Upper lobe of left lung (tissue), 6 donors: ENCODE measurements at regions not wholly inside any gene's neighbourhood (a gene's known extent, or its start where the extent isn't known, plus 50 kb on each side); places are given as distances from the start of the nearest gene placed in this dataset.

Source experiments
- ATAC-seq, 2 donors: fragments of 200-7000 bp; cut with Tn5 transposase; one replicate each; pipeline ENCODE4 v1.9.1; 2022; ENCODE audit warnings: mild to moderate bottlenecking in 2 of 2, moderate library complexity in 2 of 2; ENCODE audit not compliant: low FRiP score in 2 of 2
- DNase-seq, 2 donors: peaks; one replicate each; pipeline ENCODE4 v3.0.0-alpha.2; 2019 to 2020
- H3K27ac ChIP-seq, 4 donors: fragments of 200-600 bp; sonication (generic); one replicate each; pipeline ENCODE4 v1.5.1; 2016 to 2019
- H3K27me3 ChIP-seq, 4 donors: fragments of 200-600 bp; sonication (generic); one replicate each; pipeline ENCODE4 v1.5.1; 2017 to 2019
- H3K36me3 ChIP-seq, 4 donors: fragments of 200-600 bp; sonication (generic); one replicate each; pipeline ENCODE4 v1.5.1; 2016 to 2019
- H3K4me1 ChIP-seq, 4 donors: fragments of 200-600 bp; sonication (generic); one replicate each; pipeline ENCODE4 v1.5.1; 2018 to 2019
- H3K4me3 ChIP-seq, 4 donors: fragments of 200-600 bp; sonication (generic); one replicate each; pipeline ENCODE4 v1.5.1; 2017 to 2019; ENCODE audit warnings: mild to moderate bottlenecking in 2 of 4, moderate library complexity in 1 of 4
- H3K9me3 ChIP-seq, 4 donors: fragments of 200-600 bp; sonication (generic); one replicate each; pipeline ENCODE4 v1.5.1; 2018 to 2019
- EP300 ChIP-seq, 4 donors: sonication (generic); formaldehyde crosslinking; IDR thresholded peaks; one replicate each; pipeline ENCODE4 v1.5.1; 2017; ENCODE audit warnings: antibody characterized with exemption in 4 of 4, control low read depth in 2 of 4
- POLR2A ChIP-seq, 4 donors: fragments of 450-650 bp; IDR thresholded peaks; one replicate each; pipeline ENCODE4 v1.5.1; 2016 to 2017; ENCODE audit warnings: antibody characterized with exemption in 4 of 4, mild to moderate bottlenecking in 2 of 4
- POLR2AphosphoS5 ChIP-seq, 2 donors: sonication (generic); formaldehyde crosslinking; IDR thresholded peaks; one replicate each; pipeline ENCODE4 v1.5.1; 2017; ENCODE audit warnings: antibody characterized with exemption in 2 of 2
- WGBS, 2 donors: methylation state at CpG; one replicate each; pipeline ENCODE4 v1.1.5; 2017 to 2018; 5-methylcytosine and 5-hydroxymethylcytosine counted together
- TF ChIP-seq, protein P1 (sequence below), 6 experiments: fragments of 450-650 bp in 4 of 6; fragments of 200-600 bp in 2 of 6; sonication (generic) in 2 of 6; IDR thresholded peaks; one replicate each; pipeline ENCODE4 v1.5.1; 2016 to 2019; ENCODE audit warnings: antibody characterized with exemption in 6 of 6
- donor health status: DM: no; HTN: no; CAD: no; lungs with moderate emphysema.
- donor health status: DM: no; HTN: yes; CAD: no; lungs with severe emphysema.

DNA sequence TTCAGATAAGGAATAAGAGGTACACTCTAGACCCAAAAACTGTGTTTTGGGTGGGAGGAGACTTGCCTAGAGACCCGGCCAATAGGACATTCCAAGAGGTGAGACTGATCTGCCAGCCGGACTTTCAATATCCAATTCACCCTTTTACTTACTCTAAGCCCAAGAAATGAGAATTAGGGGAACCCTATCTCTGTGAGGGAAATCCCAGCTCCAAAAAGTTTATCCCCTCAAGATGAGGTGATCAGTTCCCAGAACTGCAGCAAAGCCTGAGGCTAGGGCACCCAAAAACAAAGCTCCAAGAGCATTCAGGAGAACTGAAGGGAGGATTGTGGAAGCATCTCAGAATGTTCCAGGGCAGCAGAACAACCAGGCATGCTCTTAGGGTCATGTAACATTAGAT lies 251.7 kb downstream of the PTTG2 start:
- Histone ChIP-seq H3K36me3 (no peaks in the 10 kb centered on the region), H3K27me3 (no peaks in the 10 kb centered on the region), H3K4me1 (peaks cover 13 to 19% (median 16%) of the 10 kb centered on the region in 4 donors), H3K27ac (peak overlapping the region in 3 of 4 donors; percentile 4 to 69 (median 45)), H3K9me3 (no peaks in the 10 kb centered on the region), H3K4me3 (no peak overlapping the region)
- DNase-seq (no peak), ATAC-seq (no peak)
- TF ChIP-seq EP300 (IDR thresholded peaks at IDR 0.05): no peak
- TF ChIP-seq, protein P1, sequence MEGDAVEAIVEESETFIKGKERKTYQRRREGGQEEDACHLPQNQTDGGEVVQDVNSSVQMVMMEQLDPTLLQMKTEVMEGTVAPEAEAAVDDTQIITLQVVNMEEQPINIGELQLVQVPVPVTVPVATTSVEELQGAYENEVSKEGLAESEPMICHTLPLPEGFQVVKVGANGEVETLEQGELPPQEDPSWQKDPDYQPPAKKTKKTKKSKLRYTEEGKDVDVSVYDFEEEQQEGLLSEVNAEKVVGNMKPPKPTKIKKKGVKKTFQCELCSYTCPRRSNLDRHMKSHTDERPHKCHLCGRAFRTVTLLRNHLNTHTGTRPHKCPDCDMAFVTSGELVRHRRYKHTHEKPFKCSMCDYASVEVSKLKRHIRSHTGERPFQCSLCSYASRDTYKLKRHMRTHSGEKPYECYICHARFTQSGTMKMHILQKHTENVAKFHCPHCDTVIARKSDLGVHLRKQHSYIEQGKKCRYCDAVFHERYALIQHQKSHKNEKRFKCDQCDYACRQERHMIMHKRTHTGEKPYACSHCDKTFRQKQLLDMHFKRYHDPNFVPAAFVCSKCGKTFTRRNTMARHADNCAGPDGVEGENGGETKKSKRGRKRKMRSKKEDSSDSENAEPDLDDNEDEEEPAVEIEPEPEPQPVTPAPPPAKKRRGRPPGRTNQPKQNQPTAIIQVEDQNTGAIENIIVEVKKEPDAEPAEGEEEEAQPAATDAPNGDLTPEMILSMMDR (IDR thresholded peaks at IDR 0.05): no peak
- TF ChIP-seq POLR2A (IDR thresholded peaks at IDR 0.05): no peak
- no peak for TF ChIP-seq POLR2AphosphoS5 (IDR thresholded peaks at IDR 0.05)
- WGBS, 2 donors: 36 to 52% methylated on average over 2 of the region's 2 CpGs

DNA sequence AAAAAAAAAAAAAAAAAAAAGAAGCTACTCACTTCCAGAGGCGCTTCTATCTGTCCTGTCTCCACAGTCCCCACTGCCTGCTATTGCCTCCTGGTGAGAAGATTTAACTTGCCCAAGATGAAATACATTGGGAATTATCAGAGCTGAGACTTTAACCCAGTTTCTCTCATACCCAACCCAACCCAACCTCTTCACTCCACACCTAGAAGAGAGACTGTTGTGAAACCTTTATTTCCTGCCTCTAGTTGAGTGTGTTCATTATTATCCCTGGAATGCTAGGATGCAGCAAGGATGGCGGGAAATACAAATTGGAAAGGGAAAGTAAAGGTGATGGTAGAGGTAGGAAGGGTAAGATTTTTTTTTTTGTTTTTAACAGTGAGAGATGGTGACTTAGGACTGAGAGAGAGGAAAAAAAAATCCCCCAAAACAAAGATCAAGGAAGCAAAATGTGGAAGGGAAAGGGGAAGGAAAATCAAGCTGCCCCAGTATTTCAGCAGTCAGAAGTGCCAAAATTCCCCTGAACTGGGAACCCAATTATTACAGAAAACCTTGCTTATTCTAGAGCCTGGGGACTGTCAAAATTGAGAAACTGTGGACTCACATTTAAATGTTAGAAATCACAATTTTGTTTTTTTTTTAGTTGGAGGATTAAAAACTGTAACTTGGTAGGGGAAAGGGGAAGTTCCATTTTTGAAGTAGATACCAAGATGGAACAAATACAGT lies 253.0 kb downstream of the PTTG2 start:
- WGBS, 2 donors: 87 to 88% methylated on average over 2 of the region's 2 CpGs
- H3K4me3 ChIP-seq: no peak overlapping the region
- no peaks in the 10 kb centered on the region for H3K36me3 ChIP-seq
- no peaks in the 10 kb centered on the region for H3K27me3 ChIP-seq
- DNase-seq (no peak), ATAC-seq (no peak)
- H3K4me1 ChIP-seq: peaks cover 13 to 19% (median 16%) of the 10 kb centered on the region in 4 donors
- H3K27ac ChIP-seq: no peak overlapping the region
- TF ChIP-seq POLR2A (IDR thresholded peaks at IDR 0.05): no peak
- no peaks in the 10 kb centered on the region for H3K9me3 ChIP-seq

DNA sequence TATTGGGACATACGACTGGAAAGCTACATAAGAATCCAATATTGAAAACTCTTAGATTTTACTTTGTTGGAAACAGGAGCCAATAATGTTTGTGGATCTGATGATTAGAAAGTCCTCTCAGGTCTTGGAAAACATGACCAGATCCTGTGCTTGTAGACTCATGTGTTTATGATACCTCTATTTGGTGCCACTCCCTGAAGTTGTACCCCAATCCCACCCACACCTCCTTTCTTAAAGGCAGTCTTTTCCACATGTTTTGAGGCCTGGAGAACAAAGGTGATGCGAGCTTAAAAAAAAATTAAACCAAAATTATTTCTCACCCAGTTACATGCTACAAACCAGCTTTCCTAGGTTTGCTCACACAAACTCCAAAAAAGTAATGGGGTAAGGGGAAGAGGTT lies 262.7 kb downstream of the PTTG2 start:
- 92 to 100% methylated on average over 2 of the region's 2 CpGs for WGBS, 2 donors
- ATAC-seq: no peak
- Histone ChIP-seq H3K27me3 (no peaks in the 10 kb centered on the region), H3K27ac (no peak overlapping the region), H3K4me3 (no peak overlapping the region), H3K4me1 (peaks cover 7 to 16% (median 13%) of the 10 kb centered on the region in 4 donors), H3K36me3 (no peaks in the 10 kb centered on the region), H3K9me3 (no peaks in the 10 kb centered on the region)
- DNase-seq: no peak
- TF ChIP-seq EP300 (IDR thresholded peaks at IDR 0.05) (no peak), POLR2A (IDR thresholded peaks at IDR 0.05) (no peak), POLR2AphosphoS5 (IDR thresholded peaks at IDR 0.05) (no peak)
- TF ChIP-seq, protein P1 (IDR thresholded peaks at IDR 0.05): no peak

DNA sequence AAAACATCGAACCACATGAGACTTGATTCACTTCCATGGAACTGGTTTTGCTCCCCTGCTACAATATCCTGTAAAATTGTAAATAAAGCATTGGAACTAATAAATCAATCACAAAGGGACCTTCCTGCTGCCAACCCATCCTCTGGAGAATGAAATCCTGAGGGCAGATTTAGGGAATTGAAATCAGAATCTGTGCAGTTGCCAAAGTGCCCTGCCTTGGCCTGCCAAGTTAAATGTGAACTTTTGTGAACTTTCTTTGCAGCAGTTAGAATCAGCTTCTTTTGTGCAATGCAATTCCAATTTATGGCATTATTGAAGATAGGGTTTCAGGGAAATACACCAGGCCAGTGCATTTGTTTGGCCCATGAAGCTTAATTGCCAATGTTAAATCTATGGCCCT lies 263.1 kb downstream of the PTTG2 start:
- no peak for ATAC-seq
- Histone ChIP-seq H3K36me3 (no peaks in the 10 kb centered on the region), H3K27me3 (no peaks in the 10 kb centered on the region), H3K4me1 (peaks cover 7 to 16% (median 13%) of the 10 kb centered on the region in 4 donors), H3K4me3 (no peak overlapping the region), H3K27ac (no peak overlapping the region), H3K9me3 (no peaks in the 10 kb centered on the region)
- 0 to 20% methylated on average over 1 of the region's 1 CpG for WGBS, 2 donors
- TF ChIP-seq, protein P1 (IDR thresholded peaks at IDR 0.05): no peak
- TF ChIP-seq POLR2AphosphoS5 (IDR thresholded peaks at IDR 0.05): no peak
- no peak for TF ChIP-seq POLR2A (IDR thresholded peaks at IDR 0.05)
- no peak for TF ChIP-seq EP300 (IDR thresholded peaks at IDR 0.05)
- no peak for DNase-seq

DNA sequence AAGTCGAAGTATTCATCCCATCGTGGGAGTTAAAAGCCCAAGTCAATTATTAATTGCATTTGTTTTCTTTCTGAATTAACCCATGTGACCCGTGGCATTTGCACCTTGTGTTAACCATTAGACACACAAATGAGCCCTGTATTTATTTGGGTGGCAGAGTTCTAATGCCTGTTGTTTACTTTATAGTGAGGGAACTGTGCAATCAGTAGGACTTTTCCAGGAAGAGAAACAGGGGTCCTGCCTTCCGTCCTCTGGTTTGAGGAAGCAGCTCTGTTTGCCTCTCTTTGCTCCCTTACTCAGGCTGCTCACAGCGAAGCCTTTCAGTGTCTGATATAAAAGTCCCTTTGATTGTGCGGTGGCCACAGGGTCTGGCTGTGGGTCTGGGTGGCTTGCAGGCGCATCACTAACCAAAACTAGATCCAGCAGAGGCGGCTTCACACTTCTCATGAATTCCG lies 263.6 kb downstream of the PTTG2 start:
- Histone ChIP-seq H3K27me3 (no peaks in the 10 kb centered on the region), H3K9me3 (no peaks in the 10 kb centered on the region), H3K36me3 (no peaks in the 10 kb centered on the region), H3K4me1 (peaks cover 7 to 16% (median 13%) of the 10 kb centered on the region in 4 donors), H3K4me3 (no peak overlapping the region), H3K27ac (no peak overlapping the region)
- DNase-seq (no peak), ATAC-seq (peak in 1 of 2 donors; percentile 32)
- TF ChIP-seq POLR2AphosphoS5 (IDR thresholded peaks at IDR 0.05) (no peak), EP300 (IDR thresholded peaks at IDR 0.05) (no peak), POLR2A (IDR thresholded peaks at IDR 0.05) (no peak)
- TF ChIP-seq, protein P1 (IDR thresholded peaks at IDR 0.05): no peak
- 62 to 71% methylated on average over 9 of the region's 9 CpGs for WGBS, 2 donors
